GM12891 (cell line): ENCODE measurements at regions not wholly inside any gene's neighbourhood (a gene's known extent, or its start where the extent isn't known, plus 50 kb on each side); places are given as distances from the start of the nearest gene placed in this dataset.

Source experiments
- POLR2A ChIP-seq: IDR thresholded peaks from 2 replicates; pipeline ENCODE4 v1.6.1; 2011; ENCODE audit warnings: low read depth, low read length, control low read depth
- POLR2AphosphoS5 ChIP-seq: IDR thresholded peaks from 2 replicates; pipeline ENCODE4 v1.6.1; 2011; ENCODE audit warnings: low read depth, low read length, control low read depth
- POU2F2 ChIP-seq: IDR thresholded peaks from 2 replicates; pipeline ENCODE4 v1.6.1; 2011; ENCODE audit warnings: low read depth, mild to moderate bottlenecking, control low read depth, low read length, moderate library complexity
- SPI1 ChIP-seq: IDR thresholded peaks from 2 replicates; pipeline ENCODE4 v1.6.1; 2011; ENCODE audit warnings: low read depth, low read length, control low read depth
- TAF1 ChIP-seq: IDR thresholded peaks from 2 replicates; pipeline ENCODE4 v1.6.1; 2011; ENCODE audit warnings: low read depth, low read length, control low read depth

DNA sequence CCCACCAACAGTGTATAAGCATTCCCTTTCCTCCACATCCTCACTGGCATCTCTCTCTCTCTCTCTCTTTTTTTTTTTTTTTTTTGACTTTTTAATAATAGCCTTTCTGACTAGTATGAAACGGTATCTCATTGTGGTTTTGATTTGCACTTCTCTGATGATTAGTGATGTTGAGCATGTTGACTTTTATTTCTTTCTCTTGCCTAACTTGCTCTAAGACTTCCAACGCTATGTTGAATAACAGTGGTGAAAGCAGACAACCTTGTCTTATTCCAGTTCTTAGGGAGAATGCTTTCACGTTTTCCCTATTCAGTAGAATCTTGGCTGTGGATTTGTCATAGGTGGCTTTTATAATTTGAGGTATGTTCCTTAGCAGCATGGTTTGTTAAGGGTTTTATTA is 249.4 kb upstream of the MDFIC2 start:
- TF ChIP-seq POLR2A (no peak), POLR2AphosphoS5 (no peak), TAF1 (no peak), SPI1 (no peak), POU2F2 (no peak)
